ENCODE measurements at regions not wholly inside any gene's neighbourhood (a gene's known extent, or its start where the extent isn't known, plus 50 kb on each side); places are given as distances from the start of the nearest gene placed in this dataset.
"Not testable (repeated sequence)": the region's sequence is repeated elsewhere in the genome, so short reads cannot be mapped to it uniquely, and the experiment has no call there.

GRCh38 chr2:71962350-71962749 lies 185.3 kb downstream of the CYP26B1 start:
- POLR2A ChIA-PET (ENCODE audit: unreplicated experiment), result no interaction called here

GRCh38 chr2:71961289-71962027 lies 186.2 kb downstream of the CYP26B1 start:
- no peaks in the 10 kb centered on the region for H3K79me2 ChIP-seq (ENCODE audit: low read depth)
- H4K20me1 ChIP-seq (ENCODE audit: insufficient read depth), result no peaks in the 10 kb centered on the region; the same call in 1 of the 2 replicates
- H3K36me3 ChIP-seq (ENCODE audit: low read depth), result no peaks in the 10 kb centered on the region
- ChIA-PET POLR2A (ENCODE audit: unreplicated experiment) (no interaction called here), CTCF (no interaction called here)
- H3K27ac ChIP-seq, result no peak overlapping the region
- H2AFZ ChIP-seq, result no peak overlapping the region
- H3K9me3 ChIP-seq (ENCODE audit: insufficient read depth, low read depth), result peaks cover 16% of the 10 kb centered on the region
- intact Hi-C loops (cut with micrococcal nuclease; ENCODE audit: unreplicated experiment), result no loop called here
- H3K4me1 ChIP-seq (replicated peaks; ENCODE audit: insufficient read depth), result no peaks in the 10 kb centered on the region
- TF ChIP-seq CTCF (conservative IDR thresholded peaks at IDR 0.05) (no peak), EZH2 (IDR thresholded peaks at IDR 0.05; ENCODE audit: low read depth) (no peak)
- H3K4me2 ChIP-seq, result no peak overlapping the region
- H3F3A ChIP-seq (ENCODE audit: insufficient read depth, low read depth), result no peaks in the 10 kb centered on the region
- H3K4me3 ChIP-seq, result no peak overlapping the region
- no TSS peak for BruUV-seq (replicated peaks)
- no peak for DNase-seq
- no peaks in the 10 kb centered on the region for H3K9me2 ChIP-seq (ENCODE audit: insufficient read depth)
- H3K27me3 ChIP-seq (ENCODE audit: insufficient read depth, low read depth), result no peaks in the 10 kb centered on the region

More at GRCh38 chr2:71962350-71962749, 185.3 kb downstream of the CYP26B1 start:
- TF ChIP-seq EZH2 (IDR thresholded peaks at IDR 0.05; ENCODE audit: low read depth) (no peak), CTCF (conservative IDR thresholded peaks at IDR 0.05) (no peak)
- H3K79me2 ChIP-seq (ENCODE audit: low read depth), result no peaks in the 10 kb centered on the region
- no peak for DNase-seq
- H2AFZ ChIP-seq, result no peak overlapping the region
- H3F3A ChIP-seq (ENCODE audit: insufficient read depth, low read depth), result no peaks in the 10 kb centered on the region
- H3K27ac ChIP-seq, result no peak overlapping the region
- H3K4me2 ChIP-seq, result no peak overlapping the region
- intact Hi-C loops (cut with micrococcal nuclease; ENCODE audit: unreplicated experiment), result no loop called here
- CTCF ChIA-PET, result no interaction called here
- no peaks in the 10 kb centered on the region for H3K27me3 ChIP-seq (ENCODE audit: insufficient read depth, low read depth)
- no TSS peak for BruUV-seq (replicated peaks)
- peaks cover 8% of the 10 kb centered on the region; the same call in 1 of the 2 replicates for H3K9me3 ChIP-seq (ENCODE audit: insufficient read depth, low read depth)
- no peaks in the 10 kb centered on the region for H3K4me1 ChIP-seq (replicated peaks; ENCODE audit: insufficient read depth)
- H3K9me2 ChIP-seq (ENCODE audit: insufficient read depth), result no peaks in the 10 kb centered on the region
- H3K4me3 ChIP-seq, result no peak overlapping the region
- no peaks in the 10 kb centered on the region for H3K36me3 ChIP-seq (ENCODE audit: low read depth)
- no peaks in the 10 kb centered on the region for H4K20me1 ChIP-seq (ENCODE audit: insufficient read depth)

- Histone ChIP-seq H2AFZ (no peak overlapping the region), H3K9me2 (ENCODE audit: insufficient read depth) (no peaks in the 10 kb centered on the region), H3K4me2 (no peak overlapping the region), H3K36me3 (ENCODE audit: low read depth) (no peaks in the 10 kb centered on the region), H3K4me1 (replicated peaks; ENCODE audit: insufficient read depth) (no peaks in the 10 kb centered on the region), H3K4me3 (no peak overlapping the region), H4K20me1 (ENCODE audit: insufficient read depth) (no peaks in the 10 kb centered on the region; the same call in 1 of the 2 replicates), H3K9me3 (ENCODE audit: insufficient read depth, low read depth) (peaks cover 20% of the 10 kb centered on the region), H3K27ac (no peak overlapping the region), H3K27me3 (ENCODE audit: insufficient read depth, low read depth) (no peaks in the 10 kb centered on the region), H3F3A (ENCODE audit: insufficient read depth, low read depth) (no peaks in the 10 kb centered on the region), H3K79me2 (ENCODE audit: low read depth) (no peaks in the 10 kb centered on the region)
- POLR2A ChIA-PET (ENCODE audit: unreplicated experiment), result no interaction called here
- CTCF ChIA-PET, result no interaction called here
- no peak for DNase-seq
- intact Hi-C loops (cut with micrococcal nuclease; ENCODE audit: unreplicated experiment), result no loop called here
- TF ChIP-seq CTCF (conservative IDR thresholded peaks at IDR 0.05) (no peak), EZH2 (IDR thresholded peaks at IDR 0.05; ENCODE audit: low read depth) (no peak)
- no TSS peak for BruUV-seq (replicated peaks)
These were observed 188.2 kb downstream of the CYP26B1 start for GRCh38 chr2:71959494-71959893.

DNA sequence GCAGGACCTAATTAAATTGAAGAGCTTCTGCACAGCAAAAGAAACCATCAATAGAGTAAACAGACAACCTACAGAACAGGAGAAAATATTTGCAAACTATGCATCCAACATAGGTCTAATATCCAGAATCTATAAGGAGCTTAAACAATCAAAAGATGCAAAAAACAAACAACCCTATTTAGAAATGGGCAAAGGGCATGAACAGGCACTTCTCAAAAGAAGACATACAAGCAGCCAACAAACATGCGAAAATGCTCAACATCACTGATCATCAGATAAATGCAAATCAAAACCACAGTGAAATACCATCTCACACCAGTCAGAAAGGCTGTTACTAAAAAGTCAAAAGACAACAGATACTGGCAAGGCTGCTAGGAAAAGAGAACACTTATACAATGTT lies 189.2 kb downstream of the CYP26B1 start:
- intact Hi-C loops (cut with micrococcal nuclease; ENCODE audit: unreplicated experiment); POLR2A ChIA-PET (ENCODE audit: unreplicated experiment); H4K20me1 ChIP-seq (ENCODE audit: insufficient read depth); H3K4me1 ChIP-seq (replicated peaks; ENCODE audit: insufficient read depth); H2AFZ ChIP-seq; H3K79me2 ChIP-seq (ENCODE audit: low read depth); BruUV-seq (replicated peaks); H3F3A ChIP-seq (ENCODE audit: insufficient read depth, low read depth); H3K4me3 ChIP-seq; H3K4me2 ChIP-seq; H3K27me3 ChIP-seq (ENCODE audit: insufficient read depth, low read depth); H3K36me3 ChIP-seq (ENCODE audit: low read depth); H3K27ac ChIP-seq; H3K9me2 ChIP-seq (ENCODE audit: insufficient read depth); DNase-seq: not testable (repeated sequence)
- CTCF ChIA-PET, result interaction anchor here (0.6 kb wide), 1 partner anchor 366 kb away, joined by 3 read pairs; no protein-coding TSS in a partner anchor
- H3K9me3 ChIP-seq (ENCODE audit: insufficient read depth, low read depth), result peaks cover 20% of the 10 kb centered on the region

Data from PC-9 (cell line).